ENCODE measurements at regions not wholly inside any gene's neighbourhood (a gene's known extent, or its start where the extent isn't known, plus 50 kb on each side); places are given as distances from the start of the nearest gene placed in this dataset.
"Not testable (repeated sequence)": the region's sequence is repeated elsewhere in the genome, so short reads cannot be mapped to it uniquely, and the experiment has no call there.

DNA sequence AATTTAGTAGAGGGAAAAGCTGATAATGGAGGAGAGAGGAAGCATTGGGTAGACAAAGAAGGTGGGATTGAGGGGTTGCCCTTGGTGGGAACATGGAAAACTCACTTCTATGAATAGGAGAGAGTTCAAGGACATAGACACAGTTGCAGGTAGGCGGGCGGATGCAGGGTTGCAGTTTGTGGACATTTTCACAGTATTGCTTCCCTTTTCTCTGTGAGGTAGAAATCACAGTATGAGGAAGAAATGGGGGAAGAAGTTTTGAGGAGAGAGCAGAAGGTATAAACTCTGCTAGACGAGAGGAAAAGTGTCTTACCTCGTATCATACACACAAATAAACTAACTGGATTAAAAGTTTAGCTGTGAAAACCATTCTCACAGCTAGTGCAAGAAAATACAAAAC lies 200.7 kb upstream of the ECI2 start:
- WGBS, result 100% methylated on average over 2 of the region's 4 CpGs
- Histone ChIP-seq H3K4me3 (ENCODE audit: insufficient read depth in 1 of 2, low read depth in 1 of 2, low read length in 2 of 2) (no peak overlapping the region), H2BK120ac (ENCODE audit: low read depth, low read length) (no peak overlapping the region), H4K8ac (ENCODE audit: low read length) (no peak overlapping the region), H3K4me2 (ENCODE audit: low read length, poor library complexity, severe bottlenecking) (no peak overlapping the region), H3K27ac (ENCODE audit: low read length, poor library complexity, severe bottlenecking) (no peak overlapping the region), H3K79me1 (replicated peaks; ENCODE audit: low read length, poor library complexity, severe bottlenecking) (no peaks in the 10 kb centered on the region), H2AFZ (ENCODE audit: low read depth, low read length) (no peak overlapping the region), H3K4ac (ENCODE audit: low read depth in 1 of 2, low read length in 2 of 2) (no peak overlapping the region), H2AK5ac (ENCODE audit: low read length, severe bottlenecking) (no peak overlapping the region), H3K4me1 (ENCODE audit: control insufficient read depth, insufficient read depth, low read depth, low read length) (no peaks in the 10 kb centered on the region), H3K14ac (ENCODE audit: low read length in 2 of 2) (no peak overlapping the region), H2BK5ac (ENCODE audit: low read depth, low read length, poor library complexity, severe bottlenecking) (no peak overlapping the region), H3K36me3 (ENCODE audit: control insufficient read depth in 1 of 2, insufficient read depth in 2 of 2, low read depth in 1 of 2, low read length in 2 of 2) (no peaks in the 10 kb centered on the region), H3K9ac (ENCODE audit: low read length) (no peak overlapping the region), H3K27me3 (ENCODE audit: control insufficient read depth in 1 of 2, insufficient read depth in 1 of 2, low read length in 2 of 2) (no peaks in the 10 kb centered on the region), H2BK15ac (ENCODE audit: low read depth, poor library complexity, severe bottlenecking) (no peak overlapping the region), H2BK12ac (ENCODE audit: low read length in 2 of 2) (no peak overlapping the region), H3K18ac (ENCODE audit: low read depth in 1 of 2, low read length in 2 of 2) (no peak overlapping the region), H4K91ac (ENCODE audit: low read length) (no peak overlapping the region), H3K23ac (ENCODE audit: low read length in 2 of 2) (no peak overlapping the region), H3K9me3 (ENCODE audit: control insufficient read depth, low read length) (no peaks in the 10 kb centered on the region)
- DNase-seq, result no peak

DNA sequence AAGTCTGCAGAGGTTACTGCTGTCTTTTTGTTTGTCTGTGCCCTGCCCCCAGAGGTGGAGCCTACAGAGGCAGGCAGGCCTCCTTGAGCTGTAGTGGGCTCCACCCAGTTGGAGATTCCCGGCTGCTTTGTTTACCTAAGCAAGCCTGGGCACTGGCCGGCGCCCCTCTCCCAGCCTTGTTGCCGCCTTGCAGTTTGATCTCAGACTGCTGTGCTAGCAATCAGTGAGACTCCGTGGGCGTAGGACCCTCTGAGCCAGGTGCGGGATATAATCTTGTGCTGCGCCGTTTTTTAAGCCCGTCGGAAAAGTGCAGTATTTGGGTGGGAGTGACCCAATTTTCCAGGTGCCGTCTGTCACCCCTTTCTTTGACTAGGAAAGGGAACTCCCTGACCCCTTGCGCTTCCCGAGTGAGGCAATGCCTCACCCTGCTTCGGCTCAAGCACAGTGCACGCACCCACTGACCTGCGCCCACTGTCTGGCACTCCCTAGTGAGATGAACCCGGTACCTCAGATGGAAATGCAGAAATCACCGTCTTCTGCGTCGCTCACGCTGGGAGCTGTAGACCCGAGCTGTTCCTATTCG lies 198.9 kb upstream of the ECI2 start:
- H3K4me2 ChIP-seq (ENCODE audit: low read length, poor library complexity, severe bottlenecking); H3K36me3 ChIP-seq (ENCODE audit: control insufficient read depth in 1 of 2, insufficient read depth in 2 of 2, low read depth in 1 of 2, low read length in 2 of 2); H3K9ac ChIP-seq (ENCODE audit: low read length); H2BK120ac ChIP-seq (ENCODE audit: low read depth, low read length); H3K4me3 ChIP-seq (ENCODE audit: insufficient read depth in 1 of 2, low read depth in 1 of 2, low read length in 2 of 2); H4K91ac ChIP-seq (ENCODE audit: low read length); H2AK5ac ChIP-seq (ENCODE audit: low read length, severe bottlenecking); H4K8ac ChIP-seq (ENCODE audit: low read length); H3K4me1 ChIP-seq (ENCODE audit: control insufficient read depth, insufficient read depth, low read depth, low read length); H3K9me3 ChIP-seq (ENCODE audit: control insufficient read depth, low read length); H2BK12ac ChIP-seq (ENCODE audit: low read length in 2 of 2); H3K4ac ChIP-seq (ENCODE audit: low read depth in 1 of 2, low read length in 2 of 2); H2AFZ ChIP-seq (ENCODE audit: low read depth, low read length); H3K79me1 ChIP-seq (replicated peaks; ENCODE audit: low read length, poor library complexity, severe bottlenecking); H3K27ac ChIP-seq (ENCODE audit: low read length, poor library complexity, severe bottlenecking); H2BK5ac ChIP-seq (ENCODE audit: low read depth, low read length, poor library complexity, severe bottlenecking); H3K18ac ChIP-seq (ENCODE audit: low read depth in 1 of 2, low read length in 2 of 2); H3K23ac ChIP-seq (ENCODE audit: low read length in 2 of 2); H3K27me3 ChIP-seq (ENCODE audit: control insufficient read depth in 1 of 2, insufficient read depth in 1 of 2, low read length in 2 of 2); H2BK15ac ChIP-seq (ENCODE audit: low read depth, poor library complexity, severe bottlenecking): not testable (repeated sequence)
- 63% methylated on average over 15 of the region's 24 CpGs for WGBS
- DNase-seq, result peak; percentile 32
- H3K14ac ChIP-seq (ENCODE audit: low read length in 2 of 2), result peak overlapping the region in 1 of 2 experiments; percentile 41

DNA sequence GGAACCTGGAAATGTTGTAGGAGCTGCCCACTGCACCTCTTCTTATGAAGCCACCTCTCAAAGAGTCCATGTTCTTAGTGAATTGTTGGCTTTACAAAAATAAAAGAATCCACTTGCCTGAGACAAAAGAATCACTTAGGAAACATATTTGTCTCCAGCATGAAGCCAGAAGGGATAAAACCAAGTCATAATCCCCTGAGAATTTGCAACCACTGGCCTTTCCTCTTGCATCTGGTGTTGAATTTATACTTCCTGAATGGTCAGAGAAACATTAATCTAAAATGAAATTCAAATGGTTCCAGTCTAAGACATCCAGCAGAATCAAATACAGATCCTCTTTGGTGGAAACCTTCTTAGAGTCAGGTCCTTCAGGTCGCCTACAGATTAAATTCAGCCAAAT lies 192.5 kb upstream of the ECI2 start:
- Histone ChIP-seq H4K91ac (ENCODE audit: low read length) (no peak overlapping the region), H2BK120ac (ENCODE audit: low read depth, low read length) (no peak overlapping the region), H3K9me3 (ENCODE audit: control insufficient read depth, low read length) (no peaks in the 10 kb centered on the region), H3K23ac (ENCODE audit: low read length in 2 of 2) (no peak overlapping the region), H2AK5ac (ENCODE audit: low read length, severe bottlenecking) (no peak overlapping the region), H3K27me3 (ENCODE audit: control insufficient read depth in 1 of 2, insufficient read depth in 1 of 2, low read length in 2 of 2) (no peaks in the 10 kb centered on the region), H3K18ac (ENCODE audit: low read depth in 1 of 2, low read length in 2 of 2) (no peak overlapping the region), H3K9ac (ENCODE audit: low read length) (peak overlapping the region; percentile 22), H2BK5ac (ENCODE audit: low read depth, low read length, poor library complexity, severe bottlenecking) (no peak overlapping the region), H3K14ac (ENCODE audit: low read length in 2 of 2) (no peak overlapping the region), H3K36me3 (ENCODE audit: control insufficient read depth in 1 of 2, insufficient read depth in 2 of 2, low read depth in 1 of 2, low read length in 2 of 2) (no peaks in the 10 kb centered on the region), H2AFZ (ENCODE audit: low read depth, low read length) (no peak overlapping the region), H3K4me2 (ENCODE audit: low read length, poor library complexity, severe bottlenecking) (no peak overlapping the region), H3K4ac (ENCODE audit: low read depth in 1 of 2, low read length in 2 of 2) (no peak overlapping the region), H2BK15ac (ENCODE audit: low read depth, poor library complexity, severe bottlenecking) (no peak overlapping the region), H3K27ac (ENCODE audit: low read length, poor library complexity, severe bottlenecking) (no peak overlapping the region), H4K8ac (ENCODE audit: low read length) (no peak overlapping the region), H3K4me1 (ENCODE audit: control insufficient read depth, insufficient read depth, low read depth, low read length) (no peaks in the 10 kb centered on the region), H2BK12ac (ENCODE audit: low read length in 2 of 2) (no peak overlapping the region), H3K79me1 (replicated peaks; ENCODE audit: low read length, poor library complexity, severe bottlenecking) (no peaks in the 10 kb centered on the region), H3K4me3 (ENCODE audit: insufficient read depth in 1 of 2, low read depth in 1 of 2, low read length in 2 of 2) (no peak overlapping the region)
- DNase-seq, result no peak
- WGBS, result no CpG with 5 or more reads among the region's 1 CpG

DNA sequence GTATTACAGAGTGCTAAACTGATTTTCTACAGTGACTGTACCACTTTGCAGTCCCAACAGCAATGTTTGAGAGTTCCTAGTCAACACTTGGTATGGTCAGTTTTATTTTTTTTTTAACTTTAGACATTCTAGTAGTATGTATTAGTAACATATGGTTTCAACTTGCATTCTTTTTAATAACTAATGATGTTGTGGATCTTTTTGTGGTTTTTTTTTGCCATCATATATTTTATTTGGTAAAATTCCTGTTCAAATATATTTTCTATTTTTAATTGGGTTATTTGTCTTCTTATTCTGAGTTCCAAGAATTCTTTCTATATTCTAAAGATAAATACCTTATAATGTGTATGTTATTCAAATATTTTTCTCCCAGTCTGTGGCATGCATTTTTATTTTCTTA lies 189.4 kb upstream of the ECI2 start:
- Histone ChIP-seq H2AFZ (ENCODE audit: low read depth, low read length) (no peak overlapping the region), H3K4me2 (ENCODE audit: low read length, poor library complexity, severe bottlenecking) (no peak overlapping the region), H3K27ac (ENCODE audit: low read length, poor library complexity, severe bottlenecking) (no peak overlapping the region), H3K36me3 (ENCODE audit: control insufficient read depth in 1 of 2, insufficient read depth in 2 of 2, low read depth in 1 of 2, low read length in 2 of 2) (no peaks in the 10 kb centered on the region), H2BK120ac (ENCODE audit: low read depth, low read length) (no peak overlapping the region), H3K9ac (ENCODE audit: low read length) (no peak overlapping the region), H2BK15ac (ENCODE audit: low read depth, poor library complexity, severe bottlenecking) (no peak overlapping the region), H3K4ac (ENCODE audit: low read depth in 1 of 2, low read length in 2 of 2) (no peak overlapping the region), H3K27me3 (ENCODE audit: control insufficient read depth in 1 of 2, insufficient read depth in 1 of 2, low read length in 2 of 2) (no peaks in the 10 kb centered on the region), H3K18ac (ENCODE audit: low read depth in 1 of 2, low read length in 2 of 2) (no peak overlapping the region), H3K23ac (ENCODE audit: low read length in 2 of 2) (no peak overlapping the region), H3K4me1 (ENCODE audit: control insufficient read depth, insufficient read depth, low read depth, low read length) (no peaks in the 10 kb centered on the region), H3K4me3 (ENCODE audit: insufficient read depth in 1 of 2, low read depth in 1 of 2, low read length in 2 of 2) (no peak overlapping the region), H3K14ac (ENCODE audit: low read length in 2 of 2) (no peak overlapping the region), H3K79me1 (replicated peaks; ENCODE audit: low read length, poor library complexity, severe bottlenecking) (no peaks in the 10 kb centered on the region), H4K91ac (ENCODE audit: low read length) (no peak overlapping the region), H2BK5ac (ENCODE audit: low read depth, low read length, poor library complexity, severe bottlenecking) (no peak overlapping the region), H3K9me3 (ENCODE audit: control insufficient read depth, low read length) (no peaks in the 10 kb centered on the region), H4K8ac (ENCODE audit: low read length) (no peak overlapping the region), H2BK12ac (ENCODE audit: low read length in 2 of 2) (no peak overlapping the region), H2AK5ac (ENCODE audit: low read length, severe bottlenecking) (no peak overlapping the region)
- DNase-seq, result no peak

All from mesenchymal stem cell (in vitro differentiated cells and primary cell).